CD4-positive, alpha-beta T cell (primary cell): ENCODE measurements at regions not wholly inside any gene's neighbourhood (a gene's known extent, or its start where the extent isn't known, plus 50 kb on each side); places are given as distances from the start of the nearest gene placed in this dataset.

Source experiments
- ATAC-seq: fragments of 200-7000 bp; cut with Tn5 transposase; one replicate; pipeline ENCODE4 v1.10.0; 2022; ENCODE audit warnings: mild to moderate bottlenecking; ENCODE audit not compliant: poor library complexity
- CTCF ChIA-PET: fragments of 350-600 bp; sonication (Branson Sonifier 250); formaldehyde crosslinking; loops from one replicate; lab custom pipeline; 2021; ENCODE audit warnings: antibody characterized with exemption, inconsistent platforms; lab: Charles Lee
- POLR2A ChIA-PET: fragments of 350-600 bp; sonication (Branson Sonifier 250); formaldehyde crosslinking; loops from one replicate; lab custom pipeline; 2021; ENCODE audit warnings: antibody characterized with exemption, inconsistent platforms; lab: Charles Lee
- DNase-seq, 14 experiments: peaks; one replicate each; pipeline ENCODE4 v3.0.0-alpha.2; 2013 to 2020; ENCODE audit warnings: mixed read lengths in 2 of 14
- H3K27ac ChIP-seq, 2 donors: one replicate each; pipeline versions ENCODE4 v1.5.1 to v1.7.0; 2013; ENCODE audit warnings: low read length in 2 of 2, low read depth in 1 of 2, mild to moderate bottlenecking in 1 of 2
- H3K27me3 ChIP-seq, 2 experiments: 1 replicate in 1 of 2; 2 replicates in 1 of 2; pipeline versions ENCODE4 v1.6.1 to v1.7.0; 2013; ENCODE audit warnings: low read length in 2 of 2, control low read depth in 1 of 2, mild to moderate bottlenecking in 1 of 2, moderate library complexity in 1 of 2; ENCODE audit not compliant: insufficient read depth in 2 of 2, control insufficient read depth in 1 of 2
- H3K36me3 ChIP-seq: one replicate; pipeline ENCODE4 v1.6.1; 2013; ENCODE audit warnings: low read length, control low read depth; ENCODE audit not compliant: insufficient read depth
- H3K4me1 ChIP-seq: one replicate; pipeline ENCODE4 v1.6.1; 2013; ENCODE audit warnings: low read length, control low read depth; ENCODE audit not compliant: insufficient read depth
- H3K4me3 ChIP-seq: one replicate; pipeline ENCODE4 v1.5.1; 2013; ENCODE audit warnings: mild to moderate bottlenecking, low read length, moderate library complexity
- H3K9me3 ChIP-seq, 2 experiments: 1 replicate in 1 of 2; 2 replicates in 1 of 2; pipeline versions ENCODE4 v1.6.1 to v1.7.0; 2013; ENCODE audit warnings: low read length in 2 of 2, mild to moderate bottlenecking in 2 of 2, control low read depth in 1 of 2, moderate library complexity in 1 of 2; ENCODE audit not compliant: control insufficient read depth in 1 of 2, insufficient read depth in 1 of 2
- H3K27ac Mint-ChIP-seq: one replicate; pipeline ENCODE4 v1.8.0; 2020; ENCODE audit warnings: mixed read lengths
- H3K27me3 Mint-ChIP-seq: one replicate; pipeline ENCODE4 v1.8.0; 2021; ENCODE audit warnings: mixed read lengths
- H3K36me3 Mint-ChIP-seq: one replicate; pipeline ENCODE4 v1.8.0; 2021; ENCODE audit warnings: low read depth, mixed read lengths
- H3K4me1 Mint-ChIP-seq: one replicate; pipeline ENCODE4 v1.8.0; 2021; ENCODE audit warnings: low read depth, mixed read lengths
- H3K4me3 Mint-ChIP-seq: one replicate; pipeline ENCODE4 v1.8.0; 2020; ENCODE audit warnings: mild to moderate bottlenecking, mixed read lengths
- H3K9me3 Mint-ChIP-seq: one replicate; pipeline ENCODE4 v1.8.0; 2020; ENCODE audit warnings: mixed read lengths
- intact Hi-C, 2 experiments: fragments of 100-400 bp; cut with DNase I in 1 of 2; cut with micrococcal nuclease in 1 of 2; formaldehyde crosslinking; loops; one replicate each; pipeline versions ENCODE4 v1.15.1 to v1.9.0; 2023 to 2025; cut with DNase I, micrococcal nuclease
- TF ChIP-seq, protein P1 (sequence below): fragments of 200-600 bp; IDR thresholded peaks from one replicate; pipeline ENCODE4 v1.8.0; 2022; ENCODE audit warnings: antibody characterized with exemption, mild to moderate bottlenecking

- H3K4me1 ChIP-seq: no peaks in the 10 kb centered on the region
- no peak overlapping the region for H3K4me3 ChIP-seq
- ChIA-PET CTCF (no interaction called here), POLR2A (no interaction called here)
- no peaks in the 10 kb centered on the region for H3K9me3 ChIP-seq
- Mint-ChIP-seq H3K9me3 (no peaks in the 10 kb centered on the region), H3K27ac (no peak overlapping the region), H3K27me3 (no peaks in the 10 kb centered on the region), H3K4me3 (no peak overlapping the region), H3K36me3 (no peaks in the 10 kb centered on the region), H3K4me1 (no peaks in the 10 kb centered on the region)
- intact Hi-C loops: no loop called here
- no peak overlapping the region for H3K27ac ChIP-seq
- no peak for ATAC-seq
- H3K36me3 ChIP-seq: no peaks in the 10 kb centered on the region
- H3K27me3 ChIP-seq: no peaks in the 10 kb centered on the region
- TF ChIP-seq, protein P1, sequence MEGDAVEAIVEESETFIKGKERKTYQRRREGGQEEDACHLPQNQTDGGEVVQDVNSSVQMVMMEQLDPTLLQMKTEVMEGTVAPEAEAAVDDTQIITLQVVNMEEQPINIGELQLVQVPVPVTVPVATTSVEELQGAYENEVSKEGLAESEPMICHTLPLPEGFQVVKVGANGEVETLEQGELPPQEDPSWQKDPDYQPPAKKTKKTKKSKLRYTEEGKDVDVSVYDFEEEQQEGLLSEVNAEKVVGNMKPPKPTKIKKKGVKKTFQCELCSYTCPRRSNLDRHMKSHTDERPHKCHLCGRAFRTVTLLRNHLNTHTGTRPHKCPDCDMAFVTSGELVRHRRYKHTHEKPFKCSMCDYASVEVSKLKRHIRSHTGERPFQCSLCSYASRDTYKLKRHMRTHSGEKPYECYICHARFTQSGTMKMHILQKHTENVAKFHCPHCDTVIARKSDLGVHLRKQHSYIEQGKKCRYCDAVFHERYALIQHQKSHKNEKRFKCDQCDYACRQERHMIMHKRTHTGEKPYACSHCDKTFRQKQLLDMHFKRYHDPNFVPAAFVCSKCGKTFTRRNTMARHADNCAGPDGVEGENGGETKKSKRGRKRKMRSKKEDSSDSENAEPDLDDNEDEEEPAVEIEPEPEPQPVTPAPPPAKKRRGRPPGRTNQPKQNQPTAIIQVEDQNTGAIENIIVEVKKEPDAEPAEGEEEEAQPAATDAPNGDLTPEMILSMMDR: no peak
- peak in 3 of 14 experiments; percentile 10 to 29 (median 19) for DNase-seq
Measured at GRCh38 chr2:8116661-8117060, 565.2 kb upstream of the ID2 start.

GRCh38 chr2:8118940-8119781 is 562.7 kb upstream of the ID2 start:
- ChIA-PET CTCF (no interaction called here), POLR2A (no interaction called here)
- Histone ChIP-seq H3K4me1 (no peaks in the 10 kb centered on the region), H3K4me3 (no peak overlapping the region), H3K27ac (no peak overlapping the region), H3K36me3 (no peaks in the 10 kb centered on the region), H3K9me3 (no peaks in the 10 kb centered on the region), H3K27me3 (no peaks in the 10 kb centered on the region)
- H3K4me3 Mint-ChIP-seq: no peak overlapping the region
- TF ChIP-seq, protein P1: no peak
- intact Hi-C loops: no loop called here
- no peaks in the 10 kb centered on the region for H3K9me3 Mint-ChIP-seq
- ATAC-seq: no peak
- H3K36me3 Mint-ChIP-seq: no peaks in the 10 kb centered on the region
- no peak overlapping the region for H3K27ac Mint-ChIP-seq
- H3K4me1 Mint-ChIP-seq: no peaks in the 10 kb centered on the region
- no peak for DNase-seq
- no peaks in the 10 kb centered on the region for H3K27me3 Mint-ChIP-seq

GRCh38 chr2:8119782-8120505 is 561.9 kb upstream of the ID2 start:
- Histone ChIP-seq H3K9me3 (no peaks in the 10 kb centered on the region), H3K27ac (no peak overlapping the region), H3K4me3 (no peak overlapping the region), H3K27me3 (no peaks in the 10 kb centered on the region), H3K36me3 (no peaks in the 10 kb centered on the region), H3K4me1 (no peaks in the 10 kb centered on the region)
- ATAC-seq (no peak), DNase-seq (no peak)
- Mint-ChIP-seq H3K4me3 (no peak overlapping the region), H3K4me1 (no peaks in the 10 kb centered on the region), H3K27ac (no peak overlapping the region), H3K36me3 (no peaks in the 10 kb centered on the region), H3K9me3 (no peaks in the 10 kb centered on the region), H3K27me3 (no peaks in the 10 kb centered on the region)
- intact Hi-C loops: no loop called here
- POLR2A ChIA-PET: no interaction called here
- TF ChIP-seq, protein P1: no peak
- CTCF ChIA-PET: no interaction called here
